Ectodermal cell (in vitro differentiated cells): ENCODE measurements at regions not wholly inside any gene's neighbourhood (a gene's known extent, or its start where the extent isn't known, plus 50 kb on each side); places are given as distances from the start of the nearest gene placed in this dataset.

Experiments used
- H3K27ac ChIP-seq: 2 replicates; pipeline ENCODE4 v1.7.0; 2013; ENCODE audit warnings: mild to moderate bottlenecking, low read depth, low read length; ENCODE audit not compliant: insufficient read depth, poor library complexity, severe bottlenecking
- H3K27me3 ChIP-seq: 2 replicates; pipeline ENCODE4 v1.7.0; 2013; ENCODE audit warnings: mild to moderate bottlenecking, low read length; ENCODE audit not compliant: insufficient read depth, control insufficient read depth, poor library complexity, severe bottlenecking
- H3K36me3 ChIP-seq: one replicate; pipeline ENCODE4 v1.7.0; 2013; ENCODE audit warnings: low read length; ENCODE audit not compliant: control insufficient read depth, insufficient read depth
- H3K4me1 ChIP-seq: one replicate; pipeline ENCODE4 v1.7.0; 2013; ENCODE audit warnings: low read length; ENCODE audit not compliant: control insufficient read depth, insufficient read depth
- H3K4me3 ChIP-seq: 2 replicates; pipeline ENCODE4 v1.7.0; 2013; ENCODE audit warnings: low read depth, low read length, control low read depth; ENCODE audit not compliant: insufficient read depth
- H3K9me3 ChIP-seq: 2 replicates; pipeline ENCODE4 v1.7.0; 2013; ENCODE audit warnings: mild to moderate bottlenecking, low read length, moderate library complexity; ENCODE audit not compliant: control insufficient read depth
- WGBS, 2 experiments: methylation state at CpG; one replicate each; pipeline ENCODE4 v1.1.7; 2013; ENCODE audit warnings: missing lambda C conversion rate in 2 of 2; 5-methylcytosine and 5-hydroxymethylcytosine counted together

DNA sequence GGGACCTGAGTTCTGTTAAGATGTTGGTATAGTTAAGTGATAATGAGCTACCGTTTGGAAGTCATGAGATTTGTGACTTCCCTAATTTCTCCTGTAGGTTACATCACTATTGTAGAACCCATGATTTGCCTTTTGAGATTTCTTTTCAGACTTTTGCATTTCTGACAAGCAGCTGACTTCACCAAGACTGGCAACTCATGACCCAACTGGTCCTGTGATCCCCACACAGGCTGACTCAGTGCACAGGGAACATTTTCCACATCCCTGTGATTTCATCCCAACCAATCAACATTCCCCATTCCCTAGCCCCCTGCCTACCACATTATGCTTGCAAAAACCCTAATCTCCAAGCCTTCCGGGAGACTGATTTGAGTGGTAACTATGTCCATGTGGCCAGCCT is 242.1 kb upstream of the PDZRN3 start:
- no peak overlapping the region for H3K4me3 ChIP-seq
- 94 to 100% methylated on average over 2 of the region's 2 CpGs for WGBS, 2 experiments
- H3K27ac ChIP-seq, result no peak overlapping the region

DNA sequence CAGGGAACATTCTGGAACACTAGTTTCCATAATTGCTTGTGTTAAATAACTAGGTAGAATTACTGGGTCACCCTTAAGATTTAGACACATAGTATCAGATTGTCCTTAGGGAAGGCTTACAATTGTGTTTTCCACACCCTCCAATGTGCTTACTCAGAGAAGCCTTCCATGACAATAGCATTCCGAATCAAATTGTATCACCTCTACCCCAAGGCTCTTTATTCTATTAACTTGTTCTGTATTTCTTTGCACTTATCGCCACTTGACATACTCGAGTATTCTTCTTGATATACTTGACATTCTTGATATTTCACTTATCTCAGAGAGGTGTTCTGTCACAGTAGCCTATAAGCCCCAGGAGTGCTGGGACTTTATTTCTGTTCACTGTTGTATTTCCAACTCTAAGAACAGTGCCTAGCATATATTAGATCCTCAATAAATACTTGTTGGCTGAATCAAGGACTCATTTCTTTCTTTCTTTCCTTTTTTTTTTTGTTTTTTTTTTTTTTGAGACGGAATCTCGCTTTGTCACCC is 238.9 kb upstream of the PDZRN3 start:
- Histone ChIP-seq H3K4me3 (no peak overlapping the region), H3K27me3 (no peaks in the 10 kb centered on the region), H3K27ac (no peak overlapping the region), H3K36me3 (no peaks in the 10 kb centered on the region), H3K9me3 (no peaks in the 10 kb centered on the region), H3K4me1 (no peaks in the 10 kb centered on the region)
- 92 to 96% methylated on average over 5 of the region's 5 CpGs for WGBS, 2 experiments

More for the DNA sequence above, 242.1 kb upstream of the PDZRN3 start:
- Histone ChIP-seq H3K4me1 (no peaks in the 10 kb centered on the region), H3K27me3 (no peaks in the 10 kb centered on the region), H3K36me3 (no peaks in the 10 kb centered on the region), H3K9me3 (no peaks in the 10 kb centered on the region)

- Histone ChIP-seq H3K27ac (no peak overlapping the region), H3K4me1 (no peaks in the 10 kb centered on the region), H3K27me3 (no peaks in the 10 kb centered on the region), H3K9me3 (no peaks in the 10 kb centered on the region), H3K36me3 (no peaks in the 10 kb centered on the region), H3K4me3 (no peak overlapping the region)
- WGBS, 2 experiments, result 90 to 100% methylated on average over 1 of the region's 1 CpG
These were observed 231.1 kb upstream of the PDZRN3 start for GRCh38 chr3:73855813-73856212.

DNA sequence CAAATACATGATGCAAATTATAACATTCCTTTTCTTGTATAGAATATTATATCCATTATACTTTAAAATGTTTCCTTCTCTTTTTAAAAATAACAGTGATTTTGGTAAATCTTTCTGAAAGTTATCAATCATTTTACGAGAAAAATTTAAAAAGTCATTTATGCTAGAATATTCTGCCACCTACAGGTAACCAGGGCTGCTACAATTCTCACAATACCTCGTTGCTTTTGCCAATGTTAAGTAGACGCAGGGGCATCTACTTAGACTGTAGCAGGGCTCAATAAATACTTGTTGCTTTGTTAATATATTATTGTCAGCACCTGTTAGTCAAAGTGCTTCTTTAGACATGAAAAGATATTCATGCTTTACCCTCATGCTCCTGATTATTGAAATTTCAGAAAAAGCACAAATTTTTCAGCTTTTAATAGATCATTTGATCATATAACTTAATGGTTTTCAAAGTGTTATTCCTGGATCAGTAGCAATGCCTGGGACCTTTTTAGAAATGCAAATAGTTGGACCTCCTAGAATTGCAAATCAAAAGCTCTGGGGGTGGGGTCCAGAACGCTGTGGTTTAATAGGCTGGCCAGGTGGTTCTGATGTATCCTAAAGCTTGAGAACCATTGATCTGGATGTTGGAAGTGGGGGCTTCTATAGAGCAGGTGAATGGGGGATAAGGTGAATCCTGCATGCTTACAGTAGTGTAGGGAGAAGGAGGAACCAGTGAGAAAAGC is 223.6 kb upstream of the PDZRN3 start:
- no peak overlapping the region for H3K4me3 ChIP-seq
- H3K27me3 ChIP-seq, result no peaks in the 10 kb centered on the region
- H3K27ac ChIP-seq, result no peak overlapping the region
- H3K36me3 ChIP-seq, result no peaks in the 10 kb centered on the region
- 38 to 44% methylated on average over 3 to 4 of the region's 4 CpGs for WGBS, 2 experiments
- no peaks in the 10 kb centered on the region for H3K9me3 ChIP-seq
- H3K4me1 ChIP-seq, result no peaks in the 10 kb centered on the region

DNA sequence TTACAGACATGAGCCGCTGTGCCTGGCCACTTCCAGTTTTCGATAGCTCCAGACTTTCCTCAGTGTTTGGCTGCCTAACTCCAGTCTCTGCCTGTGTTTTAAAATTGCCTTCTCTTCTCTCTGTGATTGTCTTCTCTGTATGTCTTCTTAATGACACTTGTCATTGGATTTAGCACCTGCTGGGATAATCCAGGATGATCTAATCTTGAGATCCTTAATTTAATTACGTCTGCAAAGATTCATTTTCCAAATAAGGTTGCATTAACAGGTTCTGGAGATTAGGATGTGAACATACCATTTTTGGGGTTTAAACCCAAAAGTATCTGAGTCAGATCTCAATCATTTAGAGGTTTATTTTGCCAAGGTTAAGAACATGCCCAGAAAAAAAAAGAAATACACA is 222.2 kb upstream of the PDZRN3 start:
- H3K4me3 ChIP-seq, result no peak overlapping the region
- H3K36me3 ChIP-seq, result no peaks in the 10 kb centered on the region
- no peak overlapping the region for H3K27ac ChIP-seq
- WGBS, 2 experiments, result 94 to 96% methylated on average over 3 of the region's 3 CpGs
- H3K4me1 ChIP-seq, result no peaks in the 10 kb centered on the region
- H3K27me3 ChIP-seq, result no peaks in the 10 kb centered on the region
- no peaks in the 10 kb centered on the region for H3K9me3 ChIP-seq

GRCh38 chr3:73839032-73839431 is 214.3 kb upstream of the PDZRN3 start:
- no peak overlapping the region for H3K27ac ChIP-seq
- no peak overlapping the region for H3K4me3 ChIP-seq
- no peaks in the 10 kb centered on the region for H3K36me3 ChIP-seq
- H3K27me3 ChIP-seq, result no peaks in the 10 kb centered on the region
- H3K4me1 ChIP-seq, result no peaks in the 10 kb centered on the region
- WGBS, 2 experiments, result 88% methylated on average over 3 of the region's 3 CpGs
- H3K9me3 ChIP-seq, result no peaks in the 10 kb centered on the region

GRCh38 chr3:73835945-73836344 is 211.2 kb upstream of the PDZRN3 start:
- H3K27ac ChIP-seq, result no peak overlapping the region
- H3K36me3 ChIP-seq, result no peaks in the 10 kb centered on the region
- no peaks in the 10 kb centered on the region for H3K27me3 ChIP-seq
- no peak overlapping the region for H3K4me3 ChIP-seq
- no peaks in the 10 kb centered on the region for H3K9me3 ChIP-seq
- no peaks in the 10 kb centered on the region for H3K4me1 ChIP-seq

DNA sequence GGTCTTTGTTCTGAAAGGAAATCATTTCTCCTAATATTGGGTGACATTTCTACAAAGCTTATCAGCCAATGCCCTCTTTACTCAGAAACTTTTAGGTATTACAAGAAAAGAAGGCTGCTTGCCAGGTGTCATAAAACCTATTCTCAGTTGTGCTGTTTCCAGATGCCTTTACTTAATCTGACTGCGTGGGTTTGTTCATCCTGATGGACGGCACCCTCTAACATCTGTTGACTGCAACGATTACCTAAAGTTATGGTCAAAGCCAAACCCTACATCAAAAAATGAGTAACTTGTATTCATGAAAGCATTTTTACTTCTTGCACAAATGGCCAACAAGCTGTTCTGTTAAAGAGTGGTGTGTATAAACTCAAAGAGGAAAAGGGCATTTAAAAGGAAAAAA is 207.7 kb upstream of the PDZRN3 start:
- H3K36me3 ChIP-seq, result no peaks in the 10 kb centered on the region
- no peaks in the 10 kb centered on the region for H3K9me3 ChIP-seq
- WGBS, 2 experiments, result 64 to 97% methylated on average over 2 to 3 of the region's 3 CpGs
- no peaks in the 10 kb centered on the region for H3K4me1 ChIP-seq
- H3K4me3 ChIP-seq, result no peak overlapping the region
- no peak overlapping the region for H3K27ac ChIP-seq
- no peaks in the 10 kb centered on the region for H3K27me3 ChIP-seq

- H3K9me3 ChIP-seq, result no peaks in the 10 kb centered on the region
- no peak overlapping the region for H3K27ac ChIP-seq
- H3K4me3 ChIP-seq, result no peak overlapping the region
- H3K36me3 ChIP-seq, result no peaks in the 10 kb centered on the region
- H3K27me3 ChIP-seq, result no peaks in the 10 kb centered on the region
- H3K4me1 ChIP-seq, result no peaks in the 10 kb centered on the region
- 90 to 92% methylated on average over 2 to 3 of the region's 3 CpGs for WGBS, 2 experiments
These were observed 203.6 kb upstream of the PDZRN3 start for GRCh38 chr3:73828348-73828747.

GRCh38 chr3:73827725-73828211 is 203.0 kb upstream of the PDZRN3 start:
- 100% methylated on average over 2 of the region's 2 CpGs for WGBS, 2 experiments
- H3K27me3 ChIP-seq, result no peaks in the 10 kb centered on the region
- H3K4me3 ChIP-seq, result no peak overlapping the region
- no peak overlapping the region for H3K27ac ChIP-seq
- no peaks in the 10 kb centered on the region for H3K9me3 ChIP-seq
- no peaks in the 10 kb centered on the region for H3K36me3 ChIP-seq
- no peaks in the 10 kb centered on the region for H3K4me1 ChIP-seq
